HEK293 (cell line): ENCODE measurements at regions not wholly inside any gene's neighbourhood (a gene's known extent, or its start where the extent isn't known, plus 50 kb on each side); places are given as distances from the start of the nearest gene placed in this dataset.

Source experiments
- YY1 ChIP-seq: fragments of 450-650 bp; formaldehyde crosslinking; IDR thresholded peaks from 2 replicates; pipeline ENCODE4 v1.5.1; 2018; ENCODE audit warnings: missing biosample characterization, missing genetic modification characterization
- ZNF239 ChIP-seq: fragments of 450-650 bp; formaldehyde crosslinking; IDR thresholded peaks from 2 replicates; pipeline ENCODE4 v1.5.1; 2016; ENCODE audit warnings: missing biosample characterization, missing genetic modification characterization
- TF ChIP-seq, protein P1 (sequence below): fragments of 450-650 bp; formaldehyde crosslinking; IDR thresholded peaks from 2 replicates; pipeline ENCODE4 v1.5.1; 2016; ENCODE audit warnings: missing biosample characterization, missing genetic modification characterization
- TF ChIP-seq, protein P2 (sequence below): fragments of 450-650 bp; formaldehyde crosslinking; IDR thresholded peaks from 2 replicates; pipeline ENCODE4 v1.5.1; 2016; ENCODE audit warnings: missing biosample characterization, missing genetic modification characterization

DNA sequence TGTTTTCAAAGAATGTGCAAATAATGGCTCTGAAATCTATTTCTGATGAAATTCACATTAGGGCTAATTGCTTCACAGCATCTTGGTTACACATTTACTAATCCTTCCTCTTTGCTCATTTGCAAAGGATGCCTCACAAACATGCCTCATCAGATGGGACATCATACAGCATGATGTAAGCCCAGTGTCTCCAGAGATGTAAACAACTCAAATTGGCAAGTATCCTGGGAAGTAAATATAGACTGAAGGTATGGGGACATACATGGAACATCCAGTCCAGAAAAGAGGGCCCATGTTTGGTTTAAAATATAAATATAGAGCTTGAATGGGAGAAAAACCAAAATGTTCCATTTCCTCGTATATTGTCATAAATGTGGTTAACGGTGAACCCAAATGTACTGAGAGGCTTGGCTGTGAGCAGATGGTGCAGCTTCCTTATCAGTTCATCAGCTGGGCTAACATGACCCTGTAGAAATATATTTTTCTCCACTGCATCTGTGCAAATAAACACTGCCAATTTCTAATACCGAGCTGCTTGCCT is 142.9 kb upstream of the NUDT7 start:
- TF ChIP-seq, protein P1, sequence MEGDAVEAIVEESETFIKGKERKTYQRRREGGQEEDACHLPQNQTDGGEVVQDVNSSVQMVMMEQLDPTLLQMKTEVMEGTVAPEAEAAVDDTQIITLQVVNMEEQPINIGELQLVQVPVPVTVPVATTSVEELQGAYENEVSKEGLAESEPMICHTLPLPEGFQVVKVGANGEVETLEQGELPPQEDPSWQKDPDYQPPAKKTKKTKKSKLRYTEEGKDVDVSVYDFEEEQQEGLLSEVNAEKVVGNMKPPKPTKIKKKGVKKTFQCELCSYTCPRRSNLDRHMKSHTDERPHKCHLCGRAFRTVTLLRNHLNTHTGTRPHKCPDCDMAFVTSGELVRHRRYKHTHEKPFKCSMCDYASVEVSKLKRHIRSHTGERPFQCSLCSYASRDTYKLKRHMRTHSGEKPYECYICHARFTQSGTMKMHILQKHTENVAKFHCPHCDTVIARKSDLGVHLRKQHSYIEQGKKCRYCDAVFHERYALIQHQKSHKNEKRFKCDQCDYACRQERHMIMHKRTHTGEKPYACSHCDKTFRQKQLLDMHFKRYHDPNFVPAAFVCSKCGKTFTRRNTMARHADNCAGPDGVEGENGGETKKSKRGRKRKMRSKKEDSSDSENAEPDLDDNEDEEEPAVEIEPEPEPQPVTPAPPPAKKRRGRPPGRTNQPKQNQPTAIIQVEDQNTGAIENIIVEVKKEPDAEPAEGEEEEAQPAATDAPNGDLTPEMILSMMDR: no peak
- no peak for TF ChIP-seq ZNF239 (tag by site-specific recombination)
- TF ChIP-seq, protein P2, sequence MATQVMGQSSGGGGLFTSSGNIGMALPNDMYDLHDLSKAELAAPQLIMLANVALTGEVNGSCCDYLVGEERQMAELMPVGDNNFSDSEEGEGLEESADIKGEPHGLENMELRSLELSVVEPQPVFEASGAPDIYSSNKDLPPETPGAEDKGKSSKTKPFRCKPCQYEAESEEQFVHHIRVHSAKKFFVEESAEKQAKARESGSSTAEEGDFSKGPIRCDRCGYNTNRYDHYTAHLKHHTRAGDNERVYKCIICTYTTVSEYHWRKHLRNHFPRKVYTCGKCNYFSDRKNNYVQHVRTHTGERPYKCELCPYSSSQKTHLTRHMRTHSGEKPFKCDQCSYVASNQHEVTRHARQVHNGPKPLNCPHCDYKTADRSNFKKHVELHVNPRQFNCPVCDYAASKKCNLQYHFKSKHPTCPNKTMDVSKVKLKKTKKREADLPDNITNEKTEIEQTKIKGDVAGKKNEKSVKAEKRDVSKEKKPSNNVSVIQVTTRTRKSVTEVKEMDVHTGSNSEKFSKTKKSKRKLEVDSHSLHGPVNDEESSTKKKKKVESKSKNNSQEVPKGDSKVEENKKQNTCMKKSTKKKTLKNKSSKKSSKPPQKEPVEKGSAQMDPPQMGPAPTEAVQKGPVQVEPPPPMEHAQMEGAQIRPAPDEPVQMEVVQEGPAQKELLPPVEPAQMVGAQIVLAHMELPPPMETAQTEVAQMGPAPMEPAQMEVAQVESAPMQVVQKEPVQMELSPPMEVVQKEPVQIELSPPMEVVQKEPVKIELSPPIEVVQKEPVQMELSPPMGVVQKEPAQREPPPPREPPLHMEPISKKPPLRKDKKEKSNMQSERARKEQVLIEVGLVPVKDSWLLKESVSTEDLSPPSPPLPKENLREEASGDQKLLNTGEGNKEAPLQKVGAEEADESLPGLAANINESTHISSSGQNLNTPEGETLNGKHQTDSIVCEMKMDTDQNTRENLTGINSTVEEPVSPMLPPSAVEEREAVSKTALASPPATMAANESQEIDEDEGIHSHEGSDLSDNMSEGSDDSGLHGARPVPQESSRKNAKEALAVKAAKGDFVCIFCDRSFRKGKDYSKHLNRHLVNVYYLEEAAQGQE (tag by site-specific recombination): no peak
- TF ChIP-seq YY1 (tag by site-specific recombination): no peak
